GM23338 (cell line): ENCODE measurements at regions not wholly inside any gene's neighbourhood (a gene's known extent, or its start where the extent isn't known, plus 50 kb on each side); places are given as distances from the start of the nearest gene placed in this dataset.

Source experiments
- EZH2 ChIP-seq: fragments of 200-600 bp; sonication (generic); IDR thresholded peaks from one replicate; pipeline ENCODE4 v1.8.0; 2017; ENCODE audit warnings: antibody characterized with exemption, mild to moderate bottlenecking, low read depth; ENCODE audit not compliant: unreplicated experiment
- POLR2AphosphoS5 ChIP-seq: IDR thresholded peaks from 2 replicates; pipeline ENCODE4 v1.6.1; 2016; ENCODE audit warnings: antibody characterized with exemption, low read depth
- TF ChIP-seq, protein P1 (sequence below), 2 experiments: fragments of 200-600 bp in 1 of 2; sonication (generic) in 1 of 2; conservative IDR thresholded peaks; 2 replicates each; pipeline versions ENCODE4 v1.5.1 to v1.6.1; 2016 to 2017; ENCODE audit warnings: antibody characterized with exemption in 2 of 2, low read depth in 2 of 2, mild to moderate bottlenecking in 2 of 2, moderate library complexity in 1 of 2

DNA sequence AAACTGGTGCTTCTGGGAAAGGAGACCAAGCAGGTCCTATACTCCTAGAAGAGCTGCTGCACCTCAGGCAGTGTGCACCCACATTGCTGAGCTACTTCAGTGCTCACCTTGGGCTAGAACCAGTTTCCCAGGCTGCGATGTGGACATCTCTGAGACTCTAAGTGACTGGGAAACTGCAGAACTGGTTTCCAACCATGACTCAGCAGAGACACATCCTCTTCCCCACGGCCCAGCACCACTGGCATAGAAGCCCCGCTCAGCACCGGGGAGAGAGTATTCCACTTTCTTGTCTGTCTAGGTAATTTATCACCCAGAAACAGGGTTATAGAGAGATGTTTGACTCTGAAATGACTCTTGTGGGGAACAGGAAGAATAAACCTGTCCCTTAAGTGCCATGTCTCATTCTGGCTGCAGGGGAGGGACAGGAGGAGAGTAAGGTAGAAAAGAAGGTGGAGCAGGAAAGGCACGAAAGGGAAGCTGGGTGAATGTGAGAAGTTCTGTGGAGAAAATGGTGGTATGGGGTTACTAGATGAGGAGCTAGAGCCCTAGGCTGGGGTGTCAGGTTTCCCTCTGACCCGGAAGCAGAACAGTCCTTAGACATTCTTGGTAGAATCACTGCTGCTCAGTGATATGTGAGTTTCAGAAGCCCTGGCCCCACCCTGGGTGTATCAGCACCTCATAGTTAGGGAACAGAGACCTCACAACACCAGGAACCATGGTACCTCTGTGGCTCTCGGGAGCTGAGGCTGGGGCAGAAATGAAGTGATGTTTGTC, 340.4 kb upstream of the NCAM1 start:
- TF ChIP-seq POLR2AphosphoS5 (no peak), EZH2 (no peak)
- TF ChIP-seq, protein P1, sequence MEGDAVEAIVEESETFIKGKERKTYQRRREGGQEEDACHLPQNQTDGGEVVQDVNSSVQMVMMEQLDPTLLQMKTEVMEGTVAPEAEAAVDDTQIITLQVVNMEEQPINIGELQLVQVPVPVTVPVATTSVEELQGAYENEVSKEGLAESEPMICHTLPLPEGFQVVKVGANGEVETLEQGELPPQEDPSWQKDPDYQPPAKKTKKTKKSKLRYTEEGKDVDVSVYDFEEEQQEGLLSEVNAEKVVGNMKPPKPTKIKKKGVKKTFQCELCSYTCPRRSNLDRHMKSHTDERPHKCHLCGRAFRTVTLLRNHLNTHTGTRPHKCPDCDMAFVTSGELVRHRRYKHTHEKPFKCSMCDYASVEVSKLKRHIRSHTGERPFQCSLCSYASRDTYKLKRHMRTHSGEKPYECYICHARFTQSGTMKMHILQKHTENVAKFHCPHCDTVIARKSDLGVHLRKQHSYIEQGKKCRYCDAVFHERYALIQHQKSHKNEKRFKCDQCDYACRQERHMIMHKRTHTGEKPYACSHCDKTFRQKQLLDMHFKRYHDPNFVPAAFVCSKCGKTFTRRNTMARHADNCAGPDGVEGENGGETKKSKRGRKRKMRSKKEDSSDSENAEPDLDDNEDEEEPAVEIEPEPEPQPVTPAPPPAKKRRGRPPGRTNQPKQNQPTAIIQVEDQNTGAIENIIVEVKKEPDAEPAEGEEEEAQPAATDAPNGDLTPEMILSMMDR (conservative IDR thresholded peaks at IDR 0.05; ENCODE audit: low read depth in 2 of 2): no peak
